ENCODE measurements at regions not wholly inside any gene's neighbourhood (a gene's known extent, or its start where the extent isn't known, plus 50 kb on each side); places are given as distances from the start of the nearest gene placed in this dataset.

- in situ Hi-C loops (cut with MboI; ENCODE audit: low pct_ligation_motif_present in 1 of 4, low pct_unique_long_range_greater_than_20kb in 1 of 4, low sequenced_read_pairs in 3 of 4) (no loop called here), intact Hi-C loops (cut with DNase I; ENCODE audit: low total_unique reads) (no loop called here)
- Histone ChIP-seq H3K36me3 (no peaks in the 10 kb centered on the region), H3K4me3 (no peak overlapping the region), H3K27ac (no peak overlapping the region), H3K9me3 (no peaks in the 10 kb centered on the region), H3K4me1 (peaks cover 0 to 10% (median 4%) of the 10 kb centered on the region in 4 donors), H3K27me3 (no peaks in the 10 kb centered on the region)
- DNase-seq, result no peak
- no peak for TF ChIP-seq POLR2AphosphoS5 (IDR thresholded peaks at IDR 0.05)
- TF ChIP-seq, protein P1, sequence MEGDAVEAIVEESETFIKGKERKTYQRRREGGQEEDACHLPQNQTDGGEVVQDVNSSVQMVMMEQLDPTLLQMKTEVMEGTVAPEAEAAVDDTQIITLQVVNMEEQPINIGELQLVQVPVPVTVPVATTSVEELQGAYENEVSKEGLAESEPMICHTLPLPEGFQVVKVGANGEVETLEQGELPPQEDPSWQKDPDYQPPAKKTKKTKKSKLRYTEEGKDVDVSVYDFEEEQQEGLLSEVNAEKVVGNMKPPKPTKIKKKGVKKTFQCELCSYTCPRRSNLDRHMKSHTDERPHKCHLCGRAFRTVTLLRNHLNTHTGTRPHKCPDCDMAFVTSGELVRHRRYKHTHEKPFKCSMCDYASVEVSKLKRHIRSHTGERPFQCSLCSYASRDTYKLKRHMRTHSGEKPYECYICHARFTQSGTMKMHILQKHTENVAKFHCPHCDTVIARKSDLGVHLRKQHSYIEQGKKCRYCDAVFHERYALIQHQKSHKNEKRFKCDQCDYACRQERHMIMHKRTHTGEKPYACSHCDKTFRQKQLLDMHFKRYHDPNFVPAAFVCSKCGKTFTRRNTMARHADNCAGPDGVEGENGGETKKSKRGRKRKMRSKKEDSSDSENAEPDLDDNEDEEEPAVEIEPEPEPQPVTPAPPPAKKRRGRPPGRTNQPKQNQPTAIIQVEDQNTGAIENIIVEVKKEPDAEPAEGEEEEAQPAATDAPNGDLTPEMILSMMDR (IDR thresholded peaks at IDR 0.05), result no peak
- TF ChIP-seq POLR2A (IDR thresholded peaks at IDR 0.05), result no peak
- TF ChIP-seq EP300 (IDR thresholded peaks at IDR 0.05; ENCODE audit: low read depth), result no peak
These were observed 120.3 kb upstream of the ADAMTS9 start for GRCh38 chr3:64808061-64808460.

- no peak for DNase-seq
- no peaks in the 10 kb centered on the region for H3K36me3 ChIP-seq
- no peaks in the 10 kb centered on the region for H3K27me3 ChIP-seq
- intact Hi-C loops (cut with DNase I; ENCODE audit: low total_unique reads), result no loop called here
- no peak overlapping the region for H3K4me3 ChIP-seq
- peaks cover 0 to 10% (median 4%) of the 10 kb centered on the region in 4 donors for H3K4me1 ChIP-seq
- WGBS, 2 donors (ENCODE audit: low coverage in 1 of 2), result 58 to 74% methylated on average over 6 of the region's 6 CpGs
- H3K9me3 ChIP-seq, result no peaks in the 10 kb centered on the region
- TF ChIP-seq, protein P1 (IDR thresholded peaks at IDR 0.05), result no peak
- TF ChIP-seq EP300 (IDR thresholded peaks at IDR 0.05; ENCODE audit: low read depth) (no peak), POLR2A (IDR thresholded peaks at IDR 0.05) (no peak), POLR2AphosphoS5 (IDR thresholded peaks at IDR 0.05) (no peak)
- in situ Hi-C loops (cut with MboI; ENCODE audit: low pct_ligation_motif_present in 1 of 4, low pct_unique_long_range_greater_than_20kb in 1 of 4, low sequenced_read_pairs in 3 of 4), result no loop called here
- no peak overlapping the region for H3K27ac ChIP-seq
These were observed 119.1 kb upstream of the ADAMTS9 start for GRCh38 chr3:64806668-64807605.

DNA sequence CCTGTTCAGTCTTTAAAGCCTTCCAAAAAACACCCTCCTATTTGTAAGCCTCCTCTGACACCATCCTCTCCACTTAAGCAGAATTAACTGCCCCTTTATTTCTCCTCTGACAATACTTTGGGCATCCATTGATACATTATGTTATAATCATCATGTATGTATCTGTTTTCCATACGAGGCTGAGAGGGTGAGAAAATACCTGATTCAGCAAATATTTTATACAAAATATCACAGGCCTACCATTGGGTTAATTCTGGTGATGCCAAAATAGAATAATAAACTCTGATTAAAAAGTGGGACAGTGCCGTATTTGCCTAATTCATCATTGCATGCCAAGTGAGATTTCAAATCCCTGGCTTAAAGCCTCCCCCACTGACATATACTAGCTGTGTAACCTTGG, 118.2 kb upstream of the ADAMTS9 start:
- Histone ChIP-seq H3K4me3 (no peak overlapping the region), H3K4me1 (peaks cover 0 to 10% (median 4%) of the 10 kb centered on the region in 4 donors), H3K27me3 (no peaks in the 10 kb centered on the region), H3K9me3 (no peaks in the 10 kb centered on the region), H3K27ac (no peak overlapping the region), H3K36me3 (no peaks in the 10 kb centered on the region)
- intact Hi-C loops (cut with DNase I; ENCODE audit: low total_unique reads) (no loop called here), in situ Hi-C loops (cut with MboI; ENCODE audit: low pct_ligation_motif_present in 1 of 4, low pct_unique_long_range_greater_than_20kb in 1 of 4, low sequenced_read_pairs in 3 of 4) (no loop called here)
- 50 to 82% methylated on average over 2 of the region's 2 CpGs for whole genome bisulfite sequencing, 2 donors (ENCODE audit: low coverage in 1 of 2)
- TF ChIP-seq POLR2AphosphoS5 (IDR thresholded peaks at IDR 0.05) (no peak), POLR2A (IDR thresholded peaks at IDR 0.05) (no peak)
- DNase-seq, result no peak

DNA sequence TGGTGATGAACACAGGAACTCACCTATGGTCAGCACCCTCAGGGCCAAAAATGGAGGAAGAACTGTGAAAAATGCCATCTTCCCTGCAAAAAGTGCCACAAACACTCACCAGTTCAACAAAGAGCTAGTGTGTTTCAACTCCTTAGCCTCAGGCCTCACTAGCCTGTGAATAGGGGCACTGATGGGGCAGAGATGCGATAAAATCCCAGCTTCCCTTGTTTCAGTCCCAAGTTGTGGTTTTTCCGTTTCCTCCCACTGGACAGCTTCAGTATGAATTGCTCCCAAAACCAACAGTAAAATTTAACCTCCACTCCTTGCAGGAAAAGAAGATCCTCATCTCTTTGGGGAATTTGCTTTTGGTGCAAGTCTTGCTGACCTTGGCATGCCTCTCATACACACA, 117.4 kb upstream of the ADAMTS9 start:
- no peak overlapping the region for H3K27ac ChIP-seq
- WGBS, 2 donors (ENCODE audit: low coverage in 1 of 2), result 58 to 90% methylated on average over 2 of the region's 2 CpGs
- in situ Hi-C loops (cut with MboI; ENCODE audit: low pct_ligation_motif_present in 1 of 4, low pct_unique_long_range_greater_than_20kb in 1 of 4, low sequenced_read_pairs in 3 of 4) (no loop called here), intact Hi-C loops (cut with DNase I; ENCODE audit: low total_unique reads) (no loop called here)
- no peak for TF ChIP-seq EP300 (IDR thresholded peaks at IDR 0.05; ENCODE audit: low read depth)
- no peak for TF ChIP-seq POLR2AphosphoS5 (IDR thresholded peaks at IDR 0.05)
- TF ChIP-seq, protein P1 (IDR thresholded peaks at IDR 0.05), result no peak
- TF ChIP-seq POLR2A (IDR thresholded peaks at IDR 0.05), result no peak
- no peak for DNase-seq
- no peaks in the 10 kb centered on the region for H3K9me3 ChIP-seq
- H3K27me3 ChIP-seq, result no peaks in the 10 kb centered on the region
- peaks cover 0 to 10% (median 4%) of the 10 kb centered on the region in 4 donors for H3K4me1 ChIP-seq
- H3K36me3 ChIP-seq, result no peaks in the 10 kb centered on the region
- no peak overlapping the region for H3K4me3 ChIP-seq

All from transverse colon (tissue), 4 donors.